ENCODE measurements at regions not wholly inside any gene's neighbourhood (a gene's known extent, or its start where the extent isn't known, plus 50 kb on each side); places are given as distances from the start of the nearest gene placed in this dataset.
A peak's percentile ranks its signal among the peaks of the same experiment; 100 is the strongest.

DNA sequence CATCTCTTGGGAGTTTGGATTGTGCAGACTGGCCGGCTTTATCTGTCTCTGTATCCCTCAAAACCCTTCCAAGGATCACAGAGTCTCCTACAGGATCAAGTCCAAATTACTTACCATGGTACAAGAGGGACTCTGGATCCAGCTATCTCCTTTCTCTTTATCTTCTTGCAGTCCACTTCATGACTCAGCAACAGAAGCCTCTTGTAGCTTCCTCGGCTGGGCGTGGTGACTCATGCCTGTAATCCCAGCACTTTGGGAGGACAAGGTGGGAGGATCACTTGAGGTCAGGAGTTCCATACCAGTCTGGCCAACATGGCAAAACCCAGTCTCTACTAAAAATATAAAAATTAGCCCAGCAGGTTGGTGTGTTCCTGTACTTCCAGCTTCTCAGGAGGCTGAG is 189.7 kb downstream of the BCAT1 start:
- H3K4me3 ChIP-seq = no peak overlapping the region
- no peak overlapping the region for H3K27ac ChIP-seq

- Histone ChIP-seq H3K27ac (no peak overlapping the region), H3K4me3 (no peak overlapping the region)
Measured at GRCh38 chr12:24756479-24757024, 192.3 kb downstream of the BCAT1 start.

DNA sequence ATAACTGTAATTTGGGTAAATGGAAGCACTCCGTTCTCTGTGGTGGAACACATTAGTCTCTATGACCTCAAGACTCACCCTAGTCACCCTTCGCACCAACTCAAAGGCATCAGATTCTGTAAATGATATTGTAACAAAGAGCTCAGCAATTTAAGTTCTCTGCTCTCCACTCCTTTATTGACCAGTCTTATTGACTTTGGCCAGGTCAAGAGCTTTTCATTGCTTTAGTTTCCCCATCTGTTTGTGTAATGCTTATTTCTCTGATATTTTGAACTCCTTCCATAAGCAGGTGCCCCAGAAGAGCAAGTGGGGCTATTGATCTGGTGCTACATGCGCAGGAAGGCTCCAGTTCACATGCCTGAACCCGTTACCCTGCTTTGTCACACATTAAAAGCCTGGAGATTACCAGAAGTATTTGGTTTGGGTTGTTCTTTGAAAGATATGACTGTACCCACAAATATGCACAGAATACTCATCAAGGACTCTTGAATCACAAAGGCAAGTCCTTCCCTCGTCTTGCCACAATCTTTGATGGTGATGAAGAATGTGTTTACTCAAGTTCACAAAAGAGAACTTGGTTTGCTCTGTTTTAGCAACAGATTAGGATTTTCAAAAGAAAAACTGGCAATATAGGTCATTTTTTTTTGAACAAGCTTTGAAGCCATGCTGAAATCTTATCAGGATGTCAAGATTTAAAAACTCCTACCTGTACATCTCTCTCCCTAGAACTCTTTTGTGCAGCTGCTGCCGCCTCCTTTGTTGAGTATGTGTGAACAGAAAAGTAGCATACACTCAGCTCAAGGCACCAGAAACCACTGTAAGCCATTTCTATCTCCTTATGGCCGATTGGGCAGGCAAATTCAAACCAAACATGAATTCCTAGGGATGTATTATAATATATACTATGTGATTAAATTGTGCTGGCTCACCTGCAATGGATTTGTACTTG is 193.9 kb downstream of the BCAT1 start:
- H3K27ac ChIP-seq = peak overlapping the region in 2 of 21 experiments; percentile 25 to 27

DNA sequence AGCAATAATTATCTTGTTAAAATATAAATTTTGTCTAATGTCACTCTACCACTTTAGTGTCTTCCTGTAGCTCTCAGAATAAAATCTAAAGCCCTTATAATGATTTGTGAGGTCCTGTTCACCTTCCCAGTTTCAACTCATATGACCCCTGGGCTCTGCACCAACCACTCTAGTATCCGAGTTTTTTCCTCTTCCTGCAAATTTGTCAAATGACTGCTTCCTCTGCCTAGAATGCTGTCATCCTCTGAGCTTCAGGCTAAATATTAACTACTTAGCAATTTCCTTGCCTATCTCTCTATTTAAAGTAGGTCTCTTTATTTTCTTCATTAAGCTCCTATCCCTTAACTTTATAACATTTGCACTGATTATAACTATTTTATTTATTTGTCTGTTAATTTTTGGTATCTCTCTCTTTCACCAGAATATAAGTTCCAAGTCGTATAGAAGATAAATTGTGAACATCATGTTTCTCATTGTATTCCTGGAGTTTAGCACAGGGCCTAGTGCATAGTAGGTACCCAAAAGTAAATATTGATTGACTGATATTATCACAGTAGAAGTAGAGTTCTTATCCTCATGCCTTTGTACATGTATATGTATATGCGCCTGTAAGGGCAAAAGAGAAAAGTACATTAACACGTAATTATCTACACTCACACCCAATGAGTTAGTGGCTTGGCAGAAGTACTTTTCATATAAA is 196.0 kb downstream of the BCAT1 start:
- no peak overlapping the region for H3K4me3 ChIP-seq
- no peak overlapping the region for H3K27ac ChIP-seq

More for the DNA sequence above, 193.9 kb downstream of the BCAT1 start:
- H3K4me3 ChIP-seq = no peak overlapping the region

DNA sequence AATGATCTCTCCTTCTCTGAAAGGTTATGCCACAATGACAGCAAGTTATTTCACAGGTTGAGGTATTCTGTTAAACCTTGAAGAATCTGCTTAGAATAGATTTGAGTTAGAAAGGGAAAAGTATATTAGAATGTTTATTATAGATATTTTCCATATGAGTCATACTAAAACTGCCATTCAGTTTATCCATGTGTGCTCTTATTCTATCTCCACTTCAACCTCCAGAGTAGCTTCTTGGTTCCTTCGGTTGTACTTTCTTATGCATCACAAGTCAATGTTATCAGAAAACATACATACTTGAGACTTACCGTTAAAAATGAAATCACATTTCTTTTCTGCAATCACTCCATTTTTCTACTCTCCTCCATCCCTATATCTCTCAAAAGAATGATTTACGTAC is 197.7 kb downstream of the BCAT1 start:
- H3K4me3 ChIP-seq = no peak overlapping the region
- no peak overlapping the region for H3K27ac ChIP-seq

DNA sequence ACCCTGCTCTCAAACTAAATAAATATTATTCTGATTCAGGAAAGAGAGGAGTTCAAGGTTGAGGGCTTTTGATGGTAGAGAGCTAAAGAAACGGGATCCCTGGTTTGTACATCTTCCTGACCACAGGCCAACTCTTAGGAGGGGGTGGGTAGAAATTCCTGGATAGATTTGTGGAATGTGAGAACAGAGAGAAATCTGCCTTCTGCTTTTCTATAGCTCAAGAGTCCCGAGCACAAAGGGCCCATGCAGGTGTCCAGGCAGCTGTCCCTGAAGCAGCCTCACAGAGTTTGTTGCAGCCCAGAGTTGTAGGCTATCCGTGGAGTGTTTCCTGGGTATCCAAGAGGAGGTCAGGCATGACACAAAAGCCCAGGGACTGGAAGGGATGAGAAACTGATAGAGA is 198.6 kb downstream of the BCAT1 start:
- no peak overlapping the region for H3K4me3 ChIP-seq
- H3K27ac ChIP-seq = no peak overlapping the region

DNA sequence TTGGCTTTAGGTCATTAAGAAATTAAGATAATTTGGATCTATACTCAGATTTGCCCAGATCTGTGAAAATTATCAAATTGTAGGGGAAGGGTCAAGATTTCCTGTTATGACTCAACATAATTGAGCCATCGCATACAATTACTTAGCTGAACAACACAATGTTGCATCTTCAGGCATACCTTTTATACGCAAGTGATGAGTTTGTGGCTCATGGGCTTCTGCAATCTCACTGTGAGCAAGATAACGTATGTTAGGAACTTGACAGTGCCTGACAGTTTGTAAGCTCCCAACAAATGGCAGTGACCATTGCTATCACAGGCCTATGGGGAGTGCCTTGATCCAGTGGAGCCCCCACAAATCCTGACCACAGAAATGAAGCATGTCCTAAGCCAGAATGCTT is 199.7 kb downstream of the BCAT1 start:
- Histone ChIP-seq H3K4me3 (no peak overlapping the region), H3K27ac (no peak overlapping the region)

DNA sequence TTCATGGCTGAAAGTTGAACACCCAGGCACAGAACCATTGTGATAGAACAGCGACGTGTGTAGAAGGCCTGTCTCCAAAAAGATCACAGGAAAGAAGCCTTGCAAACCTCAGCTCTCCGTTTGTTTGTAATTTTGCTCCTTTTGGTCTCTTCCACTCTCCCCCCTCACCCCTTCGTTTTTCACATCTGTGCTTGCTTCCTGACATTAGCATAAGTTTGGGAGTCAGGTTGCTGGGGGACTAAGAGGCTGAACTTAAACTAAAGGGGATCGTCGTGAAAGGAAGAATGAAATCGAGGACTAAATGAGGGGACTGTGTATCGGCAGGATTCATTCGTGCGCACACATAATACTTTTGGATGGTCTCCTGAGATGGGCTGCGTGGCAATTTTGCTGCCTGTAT is 200.6 kb downstream of the BCAT1 start:
- H3K27ac ChIP-seq = no peak overlapping the region
- H3K4me3 ChIP-seq = no peak overlapping the region

- H3K4me3 ChIP-seq = no peak overlapping the region
- H3K27ac ChIP-seq = peak overlapping the region in 2 of 21 experiments; percentile 10 to 12
Measured at GRCh38 chr12:24746864-24747263, 202.0 kb downstream of the BCAT1 start.

DNA sequence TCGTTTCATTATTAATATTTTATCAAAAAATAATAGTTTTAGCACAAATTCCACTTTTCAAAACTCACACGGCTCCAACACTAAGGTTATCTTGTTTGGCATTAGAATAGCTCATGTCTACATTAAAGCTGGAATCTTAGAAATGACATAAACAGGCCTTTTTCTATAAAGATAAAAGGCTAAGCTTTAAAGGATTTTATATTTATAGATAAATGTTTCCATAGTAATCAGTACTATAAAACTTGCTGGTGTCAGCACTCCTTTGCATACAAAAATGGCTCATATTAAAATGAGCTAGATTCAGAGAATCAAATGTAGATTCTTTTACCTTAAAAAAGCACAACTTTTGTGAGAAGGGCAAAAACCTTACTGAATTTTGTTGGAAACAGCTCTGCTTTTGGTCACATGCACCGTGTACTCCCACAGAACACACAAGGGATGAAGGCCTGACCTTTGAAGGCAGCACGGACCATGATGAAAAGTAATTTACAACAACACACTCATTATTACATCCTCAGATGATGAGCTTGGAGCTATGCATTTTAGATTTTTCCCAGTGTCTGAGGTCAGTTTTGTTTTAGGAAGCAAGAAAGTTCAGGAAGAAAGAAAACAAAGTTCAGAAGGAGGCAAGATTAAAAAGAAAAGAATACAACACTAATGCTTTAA is 202.8 kb downstream of the BCAT1 start:
- no peak overlapping the region for H3K4me3 ChIP-seq
- peak overlapping the region in 1 of 21 experiments; percentile 6 for H3K27ac ChIP-seq

DNA sequence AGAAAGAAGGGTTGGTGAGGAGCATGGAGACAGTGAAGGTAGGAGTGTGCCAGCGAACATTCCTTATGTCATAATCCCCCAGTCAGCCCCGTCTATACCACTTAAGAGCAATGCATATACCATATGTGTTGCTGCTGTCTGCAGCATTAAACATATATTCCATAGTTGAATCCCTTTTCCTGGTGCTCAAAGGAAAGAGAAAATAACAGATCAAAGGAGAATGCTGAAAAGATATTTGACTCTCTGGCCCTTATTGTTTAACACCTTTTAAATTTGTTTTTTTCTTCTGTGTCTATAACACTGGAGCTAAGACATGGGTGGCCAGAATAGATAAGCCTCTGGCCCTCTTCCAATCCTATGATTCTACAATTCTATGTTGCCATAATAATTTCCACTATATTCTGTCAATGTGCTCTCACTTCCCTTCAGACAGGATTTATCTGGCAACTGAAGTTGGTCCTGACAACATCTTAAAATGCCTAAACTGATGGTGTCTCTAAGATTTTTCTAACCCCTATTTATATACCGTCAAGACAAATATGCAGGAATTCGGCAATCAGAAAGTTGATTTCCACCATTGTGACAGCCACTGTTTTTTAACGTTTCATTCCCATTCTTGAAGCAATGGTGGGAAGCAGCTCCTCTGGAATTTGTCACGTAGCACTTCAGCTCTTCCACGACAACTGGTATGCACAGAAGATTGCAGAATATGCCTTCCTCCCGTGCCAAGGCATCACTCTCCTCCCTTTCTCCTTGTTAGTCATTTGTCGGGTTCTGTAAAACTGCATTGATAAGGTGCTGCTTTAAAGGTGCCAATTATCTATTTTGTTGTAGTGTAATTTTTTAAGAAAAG is 204.7 kb downstream of the BCAT1 start:
- Histone ChIP-seq H3K4me3 (no peak overlapping the region), H3K27ac (no peak overlapping the region)

DNA sequence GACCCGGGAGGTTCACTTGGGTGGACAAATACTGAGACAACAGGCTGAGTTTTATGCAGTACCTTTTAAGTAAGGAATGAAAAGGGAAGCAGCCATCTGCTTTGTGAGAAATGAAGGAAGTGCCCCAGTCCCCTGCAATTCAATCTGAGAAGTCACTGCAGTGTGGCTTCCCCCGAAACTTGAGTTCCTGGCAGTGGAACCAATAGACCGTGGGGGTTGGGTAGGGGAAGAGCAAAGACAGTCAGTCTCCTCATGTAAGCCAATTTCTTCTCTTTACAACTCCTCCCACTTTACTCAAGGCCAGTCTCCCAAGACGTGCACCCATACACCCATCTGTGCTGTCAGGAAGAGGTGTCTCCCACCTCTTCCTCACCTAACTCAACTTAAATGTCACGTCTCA is 206.5 kb downstream of the BCAT1 start:
- H3K4me3 ChIP-seq = no peak overlapping the region
- H3K27ac ChIP-seq = peak overlapping the region in 3 of 21 experiments; percentile 40 to 53 (median 43)

GRCh38 chr12:24741216-24741615 is 207.7 kb downstream of the BCAT1 start:
- H3K27ac ChIP-seq = no peak overlapping the region

GRCh38 chr12:24739106-24739779 is 209.7 kb downstream of the BCAT1 start:
- no peak overlapping the region for H3K27ac ChIP-seq

More at GRCh38 chr12:24741216-24741615, 207.7 kb downstream of the BCAT1 start:
- no peak overlapping the region for H3K4me3 ChIP-seq

GRCh38 chr12:24738441-24738840 is 210.5 kb downstream of the BCAT1 start:
- Histone ChIP-seq H3K4me3 (no peak overlapping the region), H3K27ac (no peak overlapping the region)

More at GRCh38 chr12:24739106-24739779, 209.7 kb downstream of the BCAT1 start:
- no peak overlapping the region for H3K4me3 ChIP-seq

- Histone ChIP-seq H3K4me3 (no peak overlapping the region), H3K27ac (no peak overlapping the region)
Measured at GRCh38 chr12:24731596-24731995, 217.3 kb downstream of the BCAT1 start.

- no peak overlapping the region for H3K27ac ChIP-seq
- H3K4me3 ChIP-seq = no peak overlapping the region
Measured at GRCh38 chr12:24730489-24730896, 218.4 kb downstream of the BCAT1 start.

DNA sequence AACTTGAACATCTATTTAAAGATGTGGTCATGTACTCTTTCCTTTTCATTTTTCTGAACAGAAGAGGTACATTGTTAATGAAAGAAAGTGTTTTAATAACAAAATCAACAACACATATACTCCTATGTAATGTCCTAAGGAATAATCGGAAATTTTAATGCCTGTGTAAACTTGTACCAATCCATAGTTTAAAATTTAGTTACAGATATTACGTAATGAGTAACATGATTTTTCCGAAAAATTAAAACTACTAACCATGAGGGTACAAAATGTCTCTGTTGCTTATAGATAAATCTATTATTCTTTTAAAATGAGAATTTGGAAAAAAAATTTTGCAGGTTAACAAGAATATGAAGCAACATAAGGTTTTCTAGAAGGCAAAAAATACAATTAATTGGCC is 220.1 kb downstream of the BCAT1 start:
- no peak overlapping the region for H3K27ac ChIP-seq
- no peak overlapping the region for H3K4me3 ChIP-seq

GRCh38 chr12:24728366-24728765 is 220.5 kb downstream of the BCAT1 start:
- Histone ChIP-seq H3K27ac (no peak overlapping the region), H3K4me3 (no peak overlapping the region)

Measured in skin epidermis (tissue), 12 donors.